ENCODE measurements at regions not wholly inside any gene's neighbourhood (a gene's known extent, or its start where the extent isn't known, plus 50 kb on each side); places are given as distances from the start of the nearest gene placed in this dataset.

- no TSS peak for BruUV-seq (replicated peaks)
- H3K27me3 ChIP-seq (ENCODE audit: control insufficient read depth, insufficient read depth, low read length), result no peaks in the 10 kb centered on the region
- no peaks in the 10 kb centered on the region for H3K36me3 ChIP-seq (ENCODE audit: control insufficient read depth, insufficient read depth, low read length)
- H3K9me3 ChIP-seq (ENCODE audit: control insufficient read depth, insufficient read depth, low read depth, low read length), result no peaks in the 10 kb centered on the region
- ChIA-PET CTCF (no interaction called here), POLR2A (no interaction called here)
- ATAC-seq (no peak), DNase-seq (ENCODE audit: low read depth, low spot score) (no peak)
- in situ Hi-C loops (cut with HindIII; ENCODE audit: low pct_unique_long_range_greater_than_20kb, low sequenced_read_pairs) (no loop called here), intact Hi-C loops (cut with micrococcal nuclease; ENCODE audit: unreplicated experiment) (no loop called here)
- no peak overlapping the region for H3K4me3 ChIP-seq (ENCODE audit: low read depth in 2 of 2, low read length in 2 of 2)
- H3K4me1 ChIP-seq (ENCODE audit: control insufficient read depth, insufficient read depth, low read length), result no peaks in the 10 kb centered on the region
- H3K27ac ChIP-seq (ENCODE audit: low read length), result no peak overlapping the region
- TF ChIP-seq TCF7L2 (IDR thresholded peaks at IDR 0.05; ENCODE audit: low read depth, low read length) (no peak), REST (IDR thresholded peaks at IDR 0.05; ENCODE audit: insufficient read depth in 1 of 2, low read depth in 2 of 2, low read length in 1 of 2) (no peak), SIN3A (IDR thresholded peaks at IDR 0.05; ENCODE audit: borderline replicate concordance, insufficient read depth, low read depth, low read length) (no peak), CTCF (IDR thresholded peaks at IDR 0.05) (no peak), POLR2AphosphoS5 (IDR thresholded peaks at IDR 0.05; ENCODE audit: low read depth, low read length) (no peak)
These were observed 776.0 kb upstream of the ACO1 start for GRCh38 chr9:31608416-31608815.

- CTCF ChIA-PET, result no interaction called here
- POLR2A ChIA-PET, result no interaction called here
- BruUV-seq (replicated peaks), result no TSS peak
- TF ChIP-seq TCF7L2 (IDR thresholded peaks at IDR 0.05; ENCODE audit: low read depth, low read length), result no peak
- no peak for TF ChIP-seq SIN3A (IDR thresholded peaks at IDR 0.05; ENCODE audit: borderline replicate concordance, insufficient read depth, low read depth, low read length)
- no peak for TF ChIP-seq CTCF (IDR thresholded peaks at IDR 0.05)
- TF ChIP-seq REST (IDR thresholded peaks at IDR 0.05; ENCODE audit: insufficient read depth in 1 of 2, low read depth in 2 of 2, low read length in 1 of 2), result no peak
- Histone ChIP-seq H3K36me3 (ENCODE audit: control insufficient read depth, insufficient read depth, low read length) (no peaks in the 10 kb centered on the region), H3K27ac (ENCODE audit: low read length) (no peak overlapping the region), H3K27me3 (ENCODE audit: control insufficient read depth, insufficient read depth, low read length) (no peaks in the 10 kb centered on the region), H3K4me1 (ENCODE audit: control insufficient read depth, insufficient read depth, low read length) (no peaks in the 10 kb centered on the region), H3K4me3 (ENCODE audit: low read depth in 2 of 2, low read length in 2 of 2) (no peak overlapping the region), H3K9me3 (ENCODE audit: control insufficient read depth, insufficient read depth, low read depth, low read length) (no peaks in the 10 kb centered on the region)
- ATAC-seq, result no peak
- in situ Hi-C loops (cut with HindIII; ENCODE audit: low pct_unique_long_range_greater_than_20kb, low sequenced_read_pairs), result no loop called here
- DNase-seq (ENCODE audit: low read depth, low spot score), result no peak
- intact Hi-C loops (cut with micrococcal nuclease; ENCODE audit: unreplicated experiment), result no loop called here
These were observed 775.6 kb upstream of the ACO1 start for GRCh38 chr9:31608881-31609280.
